ENCODE measurements at regions not wholly inside any gene's neighbourhood (a gene's known extent, or its start where the extent isn't known, plus 50 kb on each side); places are given as distances from the start of the nearest gene placed in this dataset.

- no peaks in the 10 kb centered on the region for H3K36me3 Mint-ChIP-seq (ENCODE audit: insufficient read depth)
Measured at GRCh38 chr1:29398431-29398830, 162.1 kb downstream of the PTPRU start.

GRCh38 chr1:29397981-29398380 is 161.7 kb downstream of the PTPRU start:
- Mint-ChIP-seq H3K27ac (no peak overlapping the region), H3K4me1 (ENCODE audit: low read depth) (no peaks in the 10 kb centered on the region)
- DNase-seq (ENCODE audit: low spot score, unreplicated experiment) = no peak

More at GRCh38 chr1:29398431-29398830, 162.1 kb downstream of the PTPRU start:
- H3K27ac Mint-ChIP-seq = no peak overlapping the region
- H3K27me3 Mint-ChIP-seq = peaks cover 2% of the 10 kb centered on the region
- H3K4me1 Mint-ChIP-seq (ENCODE audit: low read depth) = no peaks in the 10 kb centered on the region
- H3K9me3 Mint-ChIP-seq (ENCODE audit: low read depth) = peaks cover 4% of the 10 kb centered on the region
- DNase-seq (ENCODE audit: low spot score, unreplicated experiment) = no peak
- H3K4me3 Mint-ChIP-seq (ENCODE audit: low read depth) = no peak overlapping the region
- TF ChIP-seq CTCF (IDR thresholded peaks at IDR 0.05; ENCODE audit: unreplicated experiment) = no peak

GRCh38 chr1:29397256-29397590 is 160.9 kb downstream of the PTPRU start:
- no peak for DNase-seq (ENCODE audit: low spot score, unreplicated experiment)
- Mint-ChIP-seq H3K27me3 (peaks cover 2% of the 10 kb centered on the region), H3K4me3 (ENCODE audit: low read depth) (no peak overlapping the region)

More at GRCh38 chr1:29397981-29398380, 161.7 kb downstream of the PTPRU start:
- Mint-ChIP-seq H3K36me3 (ENCODE audit: insufficient read depth) (no peaks in the 10 kb centered on the region), H3K9me3 (ENCODE audit: low read depth) (peaks cover 4% of the 10 kb centered on the region), H3K4me3 (ENCODE audit: low read depth) (no peak overlapping the region), H3K27me3 (peaks cover 3% of the 10 kb centered on the region)
- TF ChIP-seq CTCF (IDR thresholded peaks at IDR 0.05; ENCODE audit: unreplicated experiment) = no peak

GRCh38 chr1:29396438-29397255 is 160.3 kb downstream of the PTPRU start:
- H3K4me1 Mint-ChIP-seq (ENCODE audit: low read depth) = no peaks in the 10 kb centered on the region
- no peaks in the 10 kb centered on the region for H3K36me3 Mint-ChIP-seq (ENCODE audit: insufficient read depth)
- DNase-seq (ENCODE audit: low spot score, unreplicated experiment) = no peak
- peak; percentile 33 for TF ChIP-seq CTCF (IDR thresholded peaks at IDR 0.05; ENCODE audit: unreplicated experiment)
- H3K4me3 Mint-ChIP-seq (ENCODE audit: low read depth) = no peak overlapping the region
- peaks cover 3% of the 10 kb centered on the region for H3K9me3 Mint-ChIP-seq (ENCODE audit: low read depth)
- H3K27ac Mint-ChIP-seq = no peak overlapping the region
- H3K27me3 Mint-ChIP-seq = peaks cover 2% of the 10 kb centered on the region

More at GRCh38 chr1:29397256-29397590, 160.9 kb downstream of the PTPRU start:
- Mint-ChIP-seq H3K9me3 (ENCODE audit: low read depth) (peaks cover 4% of the 10 kb centered on the region), H3K4me1 (ENCODE audit: low read depth) (no peaks in the 10 kb centered on the region), H3K36me3 (ENCODE audit: insufficient read depth) (no peaks in the 10 kb centered on the region), H3K27ac (no peak overlapping the region)
- no peak for TF ChIP-seq CTCF (IDR thresholded peaks at IDR 0.05; ENCODE audit: unreplicated experiment)

- DNase-seq (ENCODE audit: low spot score, unreplicated experiment) = no peak
- Mint-ChIP-seq H3K36me3 (ENCODE audit: insufficient read depth) (no peaks in the 10 kb centered on the region), H3K4me3 (ENCODE audit: low read depth) (no peak overlapping the region), H3K4me1 (ENCODE audit: low read depth) (no peaks in the 10 kb centered on the region), H3K27me3 (peaks cover 2% of the 10 kb centered on the region), H3K27ac (no peak overlapping the region), H3K9me3 (ENCODE audit: low read depth) (no peaks in the 10 kb centered on the region)
- no peak for TF ChIP-seq CTCF (IDR thresholded peaks at IDR 0.05; ENCODE audit: unreplicated experiment)
Measured at GRCh38 chr1:29395736-29396437, 159.6 kb downstream of the PTPRU start.

All from progenitor cell of endocrine pancreas (in vitro differentiated cells).